ENCODE measurements at regions not wholly inside any gene's neighbourhood (a gene's known extent, or its start where the extent isn't known, plus 50 kb on each side); places are given as distances from the start of the nearest gene placed in this dataset.

GRCh38 chr5:117039035-117039434 lies 464.4 kb upstream of the SEMA6A start:
- TF ChIP-seq TARDBP (IDR thresholded peaks at IDR 0.05) (no peak), NFRKB (IDR thresholded peaks at IDR 0.05) (no peak), SP1 (IDR thresholded peaks at IDR 0.05) (no peak), FOXA1 (IDR thresholded peaks at IDR 0.05) (no peak), ZNF384 (IDR thresholded peaks at IDR 0.05) (no peak), FOXM1 (IDR thresholded peaks at IDR 0.05; ENCODE audit: borderline replicate concordance) (no peak), FOXK2 (IDR thresholded peaks at IDR 0.05) (no peak), ARNT (IDR thresholded peaks at IDR 0.05) (no peak), PKNOX1 (IDR thresholded peaks at IDR 0.05) (no peak), HDGF (IDR thresholded peaks at IDR 0.05; ENCODE audit: borderline replicate concordance) (no peak), ELF4 (IDR thresholded peaks at IDR 0.05) (no peak), BHLHE40 (IDR thresholded peaks at IDR 0.05; ENCODE audit: borderline replicate concordance) (no peak), L3MBTL2 (conservative IDR thresholded peaks at IDR 0.05) (no peak)

Data from HEK293T (cell line).